HL-60/S4 treated with retinoic acid at 250 ng/mL for 4 days and 3 days (cell line): ENCODE measurements at regions not wholly inside any gene's neighbourhood (a gene's known extent, or its start where the extent isn't known, plus 50 kb on each side); places are given as distances from the start of the nearest gene placed in this dataset.

ENCODE experiments used
- in situ Hi-C: fragments of 300-500 bp; cut with MboI; formaldehyde crosslinking; loops from 2 replicates; pipeline ENCODE4 v1.7.0; 2022; ENCODE audit warnings: low sequenced_read_pairs

GRCh38 chr6:111984516-111985201, 69.2 kb upstream of the CCN6 start:
- in situ Hi-C loops, result no loop called here

GRCh38 chr6:111985202-111985731, 68.6 kb upstream of the CCN6 start:
- in situ Hi-C loops, result no loop called here

- in situ Hi-C loops, result no loop called here
Observed at GRCh38 chr6:111986651-111987050, 67.3 kb upstream of the CCN6 start.

GRCh38 chr6:111987295-111987694, 66.6 kb upstream of the CCN6 start:
- in situ Hi-C loops, result no loop called here

GRCh38 chr6:111988926-111989325, 65.0 kb upstream of the CCN6 start:
- in situ Hi-C loops, result no loop called here

GRCh38 chr6:111989743-111990142, 64.2 kb upstream of the CCN6 start:
- in situ Hi-C loops, result loop anchor here (10.0 kb wide), 1 partner anchor 285 kb away; no protein-coding TSS in a partner anchor

- in situ Hi-C loops, result loop anchor here (10.0 kb wide), 1 partner anchor 285 kb away; no protein-coding TSS in a partner anchor
Observed at GRCh38 chr6:111990214-111990613, 63.7 kb upstream of the CCN6 start.

- in situ Hi-C loops, result loop anchor here (10.0 kb wide), 1 partner anchor 288 kb away; no protein-coding TSS in a partner anchor
Observed at GRCh38 chr6:111992851-111993250, 61.1 kb upstream of the CCN6 start.

- in situ Hi-C loops, result loop anchor here (10.0 kb wide), 1 partner anchor 289 kb away; no protein-coding TSS in a partner anchor
Observed at GRCh38 chr6:111993342-111993741, 60.6 kb upstream of the CCN6 start.

- in situ Hi-C loops, result loop anchor here (10.0 kb wide), 1 partner anchor 290 kb away; no protein-coding TSS in a partner anchor
Observed at GRCh38 chr6:111994791-111995190, 59.1 kb upstream of the CCN6 start.

GRCh38 chr6:111995404-111995803, 58.5 kb upstream of the CCN6 start:
- in situ Hi-C loops, result loop anchor here (10.0 kb wide), 1 partner anchor 291 kb away; no protein-coding TSS in a partner anchor

GRCh38 chr6:111996144-111996865, 57.6 kb upstream of the CCN6 start:
- in situ Hi-C loops, result loop anchor here (10.0 kb wide), 1 partner anchor 292 kb away; no protein-coding TSS in a partner anchor

- in situ Hi-C loops, result loop anchor here (10.0 kb wide), 1 partner anchor 292 kb away; no protein-coding TSS in a partner anchor
Observed at GRCh38 chr6:111997078-111997852, 56.6 kb upstream of the CCN6 start.

GRCh38 chr6:111997853-111998208, 56.1 kb upstream of the CCN6 start:
- in situ Hi-C loops, result loop anchor here (10.0 kb wide), 1 partner anchor 293 kb away; no protein-coding TSS in a partner anchor

- in situ Hi-C loops, result no loop called here
Observed at GRCh38 chr6:112002307-112002706, 51.6 kb upstream of the CCN6 start.
